ENCODE measurements at regions not wholly inside any gene's neighbourhood (a gene's known extent, or its start where the extent isn't known, plus 50 kb on each side); places are given as distances from the start of the nearest gene placed in this dataset.

GRCh38 chr3:181660337-181660736, 51.4 kb upstream of the SOX2 start:
- no peak for DNase-seq

- DNase-seq = no peak
Observed at GRCh38 chr3:181637456-181637855, 74.3 kb upstream of the SOX2 start.

GRCh38 chr3:181637056-181637455, 74.7 kb upstream of the SOX2 start:
- no peak for DNase-seq

- DNase-seq = no peak
Observed at GRCh38 chr3:181635141-181635540, 76.6 kb upstream of the SOX2 start.

DNA sequence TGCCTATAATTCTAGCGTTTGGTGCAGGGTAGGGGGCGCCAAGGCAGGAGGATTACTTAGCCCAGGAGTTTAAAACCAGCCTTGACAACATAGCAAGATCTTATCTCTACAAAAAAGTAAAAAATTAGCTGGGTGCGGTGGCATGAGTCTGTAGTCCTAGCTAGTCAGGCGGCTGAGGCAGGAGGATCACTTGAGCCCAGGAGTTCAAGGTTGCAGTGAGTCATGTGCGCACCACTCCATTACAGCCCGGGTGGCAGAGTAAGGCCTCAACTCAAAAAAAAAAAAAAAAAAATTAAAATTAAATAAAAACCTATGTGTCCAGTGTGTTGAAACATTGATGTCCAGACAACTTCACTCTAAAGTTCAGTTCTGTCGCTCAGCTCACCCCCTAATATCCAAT, 78.2 kb upstream of the SOX2 start:
- no peak for DNase-seq

- DNase-seq = no peak
Observed at GRCh38 chr3:181631901-181632300, 79.8 kb upstream of the SOX2 start.

DNA sequence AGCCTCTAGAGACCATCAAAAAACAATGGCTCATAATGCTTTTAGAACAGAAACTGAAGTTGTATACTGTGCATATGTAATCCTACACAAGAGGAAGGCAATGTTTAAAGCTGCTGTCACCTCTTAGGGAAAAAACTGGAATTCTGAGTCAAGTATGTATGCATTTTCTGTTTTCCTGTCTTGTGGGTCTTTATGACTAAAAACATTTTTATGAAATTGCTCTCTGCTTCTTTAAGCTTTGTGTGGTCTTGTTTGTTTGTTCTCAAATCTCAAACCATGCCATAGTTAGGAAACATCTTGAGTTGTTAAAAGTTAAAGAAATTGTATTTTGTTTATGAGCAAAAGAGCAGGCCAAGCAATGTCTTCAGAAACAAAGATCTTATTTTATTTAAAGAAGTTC, 80.9 kb upstream of the SOX2 start:
- DNase-seq = no peak

- no peak for DNase-seq
Observed at GRCh38 chr3:181629711-181630110, 82.0 kb upstream of the SOX2 start.

- DNase-seq = no peak
Observed at GRCh38 chr3:181629029-181629428, 82.7 kb upstream of the SOX2 start.

GRCh38 chr3:181628384-181628783, 83.3 kb upstream of the SOX2 start:
- no peak for DNase-seq

DNA sequence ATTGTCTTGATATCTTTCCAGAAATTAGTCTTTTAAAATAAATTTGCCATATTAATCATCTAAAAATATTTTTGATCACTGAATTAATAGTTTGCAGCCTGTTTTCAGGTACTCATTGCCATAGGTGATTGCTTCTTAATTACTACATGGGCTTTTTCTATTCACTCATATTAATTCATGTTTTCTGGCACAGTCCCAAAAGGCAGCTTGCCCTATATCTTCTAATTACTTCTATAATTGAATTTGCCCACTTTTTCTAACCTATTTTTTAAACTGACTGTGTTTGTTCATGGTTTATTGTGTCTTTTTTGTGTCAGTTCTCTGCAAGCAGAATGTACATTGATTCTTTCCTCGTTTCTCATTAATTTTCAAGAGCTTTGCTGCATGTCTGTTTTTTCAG, 85.7 kb upstream of the SOX2 start:
- no peak for DNase-seq

- DNase-seq = no peak
Observed at GRCh38 chr3:181623924-181624694, 87.6 kb upstream of the SOX2 start.

- no peak for DNase-seq
Observed at GRCh38 chr3:181622365-181622764, 89.4 kb upstream of the SOX2 start.

DNA sequence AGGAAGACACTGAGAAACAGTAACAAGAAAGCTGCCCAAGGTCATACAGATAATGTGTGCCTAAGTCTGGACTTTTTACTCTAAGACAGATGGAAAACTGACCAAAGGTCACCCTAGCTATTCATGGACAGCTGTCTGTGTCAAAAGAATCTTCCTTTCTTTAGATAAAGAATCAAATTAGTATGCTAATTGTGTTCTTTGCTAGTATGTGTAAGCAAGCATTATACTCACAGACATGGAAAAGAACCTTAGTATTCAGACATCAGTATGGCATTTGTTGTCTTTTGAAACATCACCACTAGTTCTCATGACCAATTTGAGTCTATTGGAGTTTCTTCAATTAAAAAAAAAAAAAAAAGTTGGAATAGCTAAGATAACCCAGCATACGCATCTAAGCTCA, 91.8 kb upstream of the SOX2 start:
- DNase-seq = no peak

DNA sequence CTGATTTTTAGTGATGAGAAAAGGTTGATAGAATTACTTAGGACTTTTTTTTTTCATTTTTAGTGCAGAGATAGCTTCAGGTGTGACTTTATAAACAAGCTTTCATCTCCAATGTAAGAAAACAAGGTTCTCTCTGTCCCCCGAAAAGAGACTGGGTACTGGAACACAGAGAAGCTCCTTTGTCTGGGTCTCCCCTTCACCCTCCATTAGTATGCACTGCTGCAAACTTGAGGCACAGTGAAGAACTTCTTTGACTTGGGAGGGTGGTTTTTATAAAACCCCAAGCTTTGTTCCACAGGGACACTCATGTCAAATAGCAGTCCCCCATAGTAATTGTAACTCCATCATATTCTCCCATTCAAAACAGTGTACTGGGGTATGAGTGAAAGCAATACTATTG, 93.5 kb upstream of the SOX2 start:
- no peak for DNase-seq

- no peak for DNase-seq
Observed at GRCh38 chr3:181616088-181617070, 95.3 kb upstream of the SOX2 start.

- DNase-seq = no peak
Observed at GRCh38 chr3:181615666-181616065, 96.1 kb upstream of the SOX2 start.

- no peak for DNase-seq
Observed at GRCh38 chr3:181614878-181615277, 96.8 kb upstream of the SOX2 start.

DNA sequence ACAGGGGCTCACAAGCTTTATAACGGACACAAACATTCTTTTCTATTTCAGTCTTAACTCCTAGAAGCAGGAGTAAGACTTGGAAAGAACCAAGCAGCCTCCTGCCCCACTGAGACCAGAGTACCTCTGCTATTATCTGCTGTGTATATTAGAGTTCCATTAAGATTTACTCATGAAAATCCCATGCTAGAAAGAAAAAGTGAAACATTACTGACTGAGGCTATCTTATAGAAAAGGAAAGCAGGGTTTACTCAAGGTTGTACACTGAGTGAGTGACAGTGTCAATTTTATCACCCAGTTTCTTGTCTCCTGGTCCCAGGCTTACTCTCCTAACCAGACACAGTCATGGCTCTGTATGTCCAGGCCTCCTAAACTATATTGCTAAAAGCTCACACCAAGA, 97.9 kb upstream of the SOX2 start:
- no peak for DNase-seq

- DNase-seq = no peak
Observed at GRCh38 chr3:181613191-181613590, 98.5 kb upstream of the SOX2 start.

GRCh38 chr3:181610973-181611265, 100.8 kb upstream of the SOX2 start:
- no peak for DNase-seq

DNA sequence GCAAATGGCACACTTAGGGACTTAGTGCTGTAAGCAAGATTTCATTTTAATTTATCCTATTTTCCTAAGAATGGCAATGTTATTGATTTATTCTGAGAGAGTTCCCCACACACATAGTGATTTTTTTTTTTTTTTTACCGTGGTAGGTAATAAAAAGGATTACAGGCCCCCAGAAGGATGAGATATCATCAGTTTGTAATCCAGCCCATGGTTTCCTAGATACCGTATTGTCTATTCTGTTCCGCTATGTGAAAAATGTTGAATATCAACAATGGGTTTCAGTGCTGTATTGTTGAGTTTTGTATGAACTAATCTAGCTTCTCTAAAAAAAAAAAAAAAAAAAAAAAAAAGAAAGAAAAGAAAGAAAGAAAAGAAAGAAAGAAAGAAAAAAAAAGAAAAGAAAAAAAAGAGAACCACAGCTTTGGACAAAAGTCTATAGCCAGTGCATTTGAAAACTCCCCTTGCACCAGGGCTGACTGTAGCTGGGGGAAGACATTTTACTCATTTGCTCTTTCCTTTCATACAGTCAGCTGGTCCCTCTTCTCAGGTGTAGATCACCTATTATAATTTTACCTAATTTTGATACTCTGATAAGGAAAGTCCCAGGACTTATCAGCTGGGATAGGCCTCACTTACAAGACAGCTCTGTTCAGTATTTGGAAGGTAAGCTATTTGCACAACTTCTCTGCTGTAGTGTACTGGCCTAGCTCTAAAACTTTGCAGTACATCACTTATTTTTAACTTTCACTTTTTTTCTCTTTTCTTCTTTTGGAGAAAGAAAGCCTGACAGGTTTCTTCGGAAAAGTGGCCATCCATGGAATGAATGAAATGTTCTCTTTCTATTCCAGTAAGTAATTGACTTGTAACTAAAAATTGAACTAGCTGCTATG, 101.4 kb upstream of the SOX2 start:
- DNase-seq = no peak

- no peak for DNase-seq
Observed at GRCh38 chr3:181609030-181609767, 102.5 kb upstream of the SOX2 start.

Data from stimulated activated CD4-positive, alpha-beta T cell treated with anti-CD3 and anti-CD28 coated beads, Interleukin-4, amount 100 ng/mL, for 4 hours (primary cell).